ENCODE measurements at regions not wholly inside any gene's neighbourhood (a gene's known extent, or its start where the extent isn't known, plus 50 kb on each side); places are given as distances from the start of the nearest gene placed in this dataset.

DNA sequence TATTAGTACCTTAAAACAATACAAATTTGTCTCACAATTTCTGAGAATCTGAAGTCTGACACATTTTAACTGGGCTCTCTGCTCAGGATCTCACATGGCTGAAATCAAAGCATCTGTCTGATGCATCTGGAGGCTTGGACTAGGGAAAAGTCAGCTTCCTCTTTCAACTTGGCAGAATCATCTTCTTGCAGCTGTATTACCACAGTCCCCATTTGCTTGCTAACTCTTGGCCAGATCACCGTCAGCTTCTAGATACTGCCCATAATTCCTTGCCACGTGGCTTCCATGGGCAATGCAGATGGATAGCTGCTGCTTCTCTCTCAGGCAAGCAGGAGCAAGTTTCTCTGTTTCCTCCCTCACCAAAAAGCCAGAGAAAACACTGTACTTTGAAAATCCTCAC, 1106.4 kb upstream of the CITED2 start:
- intact Hi-C loops (cut with DNase I; ENCODE audit: low total_unique reads): no loop called here
- no peak for TF ChIP-seq POLR2A (IDR thresholded peaks at IDR 0.05)
- TF ChIP-seq, protein P1, sequence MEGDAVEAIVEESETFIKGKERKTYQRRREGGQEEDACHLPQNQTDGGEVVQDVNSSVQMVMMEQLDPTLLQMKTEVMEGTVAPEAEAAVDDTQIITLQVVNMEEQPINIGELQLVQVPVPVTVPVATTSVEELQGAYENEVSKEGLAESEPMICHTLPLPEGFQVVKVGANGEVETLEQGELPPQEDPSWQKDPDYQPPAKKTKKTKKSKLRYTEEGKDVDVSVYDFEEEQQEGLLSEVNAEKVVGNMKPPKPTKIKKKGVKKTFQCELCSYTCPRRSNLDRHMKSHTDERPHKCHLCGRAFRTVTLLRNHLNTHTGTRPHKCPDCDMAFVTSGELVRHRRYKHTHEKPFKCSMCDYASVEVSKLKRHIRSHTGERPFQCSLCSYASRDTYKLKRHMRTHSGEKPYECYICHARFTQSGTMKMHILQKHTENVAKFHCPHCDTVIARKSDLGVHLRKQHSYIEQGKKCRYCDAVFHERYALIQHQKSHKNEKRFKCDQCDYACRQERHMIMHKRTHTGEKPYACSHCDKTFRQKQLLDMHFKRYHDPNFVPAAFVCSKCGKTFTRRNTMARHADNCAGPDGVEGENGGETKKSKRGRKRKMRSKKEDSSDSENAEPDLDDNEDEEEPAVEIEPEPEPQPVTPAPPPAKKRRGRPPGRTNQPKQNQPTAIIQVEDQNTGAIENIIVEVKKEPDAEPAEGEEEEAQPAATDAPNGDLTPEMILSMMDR (IDR thresholded peaks at IDR 0.05): no peak
- no peaks in the 10 kb centered on the region for H3K27me3 ChIP-seq
- H3K36me3 ChIP-seq (ENCODE audit: low read depth, missing control alignments): no peaks in the 10 kb centered on the region
- 36 to 42% methylated on average over 2 of the region's 2 CpGs for WGBS, 2 donors
- no peak overlapping the region for H3K4me3 ChIP-seq
- H3K4me1 ChIP-seq: no peaks in the 10 kb centered on the region
- H3K27ac ChIP-seq: no peak overlapping the region
- no peaks in the 10 kb centered on the region for H3K9me3 ChIP-seq
- peak; percentile 17 for DNase-seq

DNA sequence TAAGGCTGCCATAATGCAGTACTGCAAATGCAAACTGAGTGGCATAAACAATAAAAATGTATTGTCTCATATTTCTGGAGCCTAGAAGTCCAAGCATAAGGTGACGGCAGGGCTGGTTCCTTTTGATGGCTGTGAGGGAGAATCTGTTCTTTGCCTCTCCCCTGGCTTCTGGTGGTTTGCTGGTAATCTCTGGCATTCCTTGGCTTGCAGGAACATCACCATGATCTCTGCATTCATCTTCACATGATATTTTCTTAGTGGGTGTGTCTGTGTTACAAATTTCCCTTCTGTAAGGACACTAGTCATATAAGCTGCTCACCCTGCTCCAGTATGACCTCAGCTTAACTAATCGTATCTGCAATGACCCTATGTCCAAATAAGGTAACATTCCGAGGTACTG, 1104.2 kb upstream of the CITED2 start:
- H3K4me1 ChIP-seq: no peaks in the 10 kb centered on the region
- TF ChIP-seq POLR2A (IDR thresholded peaks at IDR 0.05): no peak
- TF ChIP-seq, protein P1 (IDR thresholded peaks at IDR 0.05): no peak
- intact Hi-C loops (cut with DNase I; ENCODE audit: low total_unique reads): no loop called here
- H3K27ac ChIP-seq: no peak overlapping the region
- H3K27me3 ChIP-seq: no peaks in the 10 kb centered on the region
- H3K9me3 ChIP-seq: no peaks in the 10 kb centered on the region
- no peak overlapping the region for H3K4me3 ChIP-seq
- DNase-seq: no peak
- 92 to 95% methylated on average over 3 of the region's 3 CpGs for WGBS, 2 donors
- H3K36me3 ChIP-seq (ENCODE audit: low read depth, missing control alignments): no peaks in the 10 kb centered on the region

DNA sequence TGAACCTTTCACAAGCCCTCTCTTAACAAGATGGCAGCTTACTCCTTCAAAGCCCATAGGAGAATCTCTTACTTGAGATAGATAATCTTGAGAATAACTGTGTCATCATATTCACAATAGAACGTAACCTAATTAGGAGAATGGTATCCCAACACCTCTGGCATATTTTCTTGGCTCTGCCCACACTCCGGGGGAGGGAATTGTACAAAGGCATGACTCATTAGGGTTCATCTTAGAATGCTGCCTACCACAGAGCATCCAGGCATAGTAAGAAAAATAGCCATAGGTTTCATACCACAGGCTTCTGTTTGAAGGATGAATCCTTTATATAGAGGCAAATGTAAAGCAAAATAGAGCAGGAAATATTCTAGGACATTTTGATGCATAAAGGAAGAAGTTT, 1100.6 kb upstream of the CITED2 start:
- H3K4me1 ChIP-seq: no peaks in the 10 kb centered on the region
- no peaks in the 10 kb centered on the region for H3K9me3 ChIP-seq
- H3K27me3 ChIP-seq: no peaks in the 10 kb centered on the region
- H3K27ac ChIP-seq: no peak overlapping the region
- intact Hi-C loops (cut with DNase I; ENCODE audit: low total_unique reads): no loop called here
- H3K36me3 ChIP-seq (ENCODE audit: low read depth, missing control alignments): no peaks in the 10 kb centered on the region
- DNase-seq: no peak
- no peak overlapping the region for H3K4me3 ChIP-seq
- TF ChIP-seq POLR2A (IDR thresholded peaks at IDR 0.05): no peak
- TF ChIP-seq, protein P1 (IDR thresholded peaks at IDR 0.05): no peak
- WGBS, 2 donors: 86 to 88% methylated on average over 2 of the region's 2 CpGs

DNA sequence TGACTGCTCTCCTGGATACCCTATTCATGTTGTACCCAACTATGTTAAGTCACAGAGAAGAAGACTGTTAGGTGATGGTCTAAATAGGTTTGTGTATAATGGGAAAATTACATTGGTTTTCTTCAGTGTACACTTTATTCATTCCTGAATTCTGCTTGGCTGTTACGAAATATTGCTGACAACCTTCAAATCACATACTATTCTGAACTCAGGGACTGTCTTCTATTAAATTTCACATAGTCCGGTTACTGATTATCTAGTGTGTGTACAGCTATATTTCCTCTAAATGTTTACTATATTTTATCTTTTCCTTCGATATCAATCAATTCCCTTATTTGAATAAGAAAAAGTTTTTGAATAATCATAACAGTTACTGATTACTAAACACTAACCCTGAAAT, 1090.3 kb upstream of the CITED2 start:
- Histone ChIP-seq H3K27ac (no peak overlapping the region), H3K9me3 (no peaks in the 10 kb centered on the region), H3K4me3 (no peak overlapping the region), H3K36me3 (ENCODE audit: low read depth, missing control alignments) (no peaks in the 10 kb centered on the region), H3K27me3 (no peaks in the 10 kb centered on the region), H3K4me1 (no peaks in the 10 kb centered on the region)
- TF ChIP-seq, protein P1 (IDR thresholded peaks at IDR 0.05): no peak
- TF ChIP-seq POLR2A (IDR thresholded peaks at IDR 0.05): no peak
- intact Hi-C loops (cut with DNase I; ENCODE audit: low total_unique reads): no loop called here
- DNase-seq: no peak
- 93 to 96% methylated on average over 3 of the region's 3 CpGs for WGBS, 2 donors

DNA sequence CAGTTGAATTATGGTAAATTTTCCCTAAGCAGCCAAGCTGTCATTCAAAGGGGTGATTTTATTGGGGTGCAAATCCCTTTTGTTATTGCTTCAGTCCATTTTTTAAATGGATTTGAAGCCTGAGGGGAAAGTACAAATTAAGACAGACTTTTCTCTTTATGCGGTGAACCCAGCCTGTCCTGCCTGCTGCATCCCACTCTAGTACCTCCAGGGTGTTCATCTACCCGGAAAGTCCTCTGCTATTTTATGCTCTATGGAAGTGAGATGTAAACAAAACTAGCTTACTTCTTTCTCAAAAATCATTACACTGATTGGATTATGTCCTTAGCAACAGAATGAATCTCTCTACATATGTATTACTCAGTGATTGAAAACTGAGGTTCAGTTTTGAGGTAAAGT, 1088.9 kb upstream of the CITED2 start:
- WGBS, 2 donors: 76 to 88% methylated on average over 2 of the region's 2 CpGs
- H3K27ac ChIP-seq: peak overlapping the region in 1 of 2 donors; percentile 6
- H3K36me3 ChIP-seq (ENCODE audit: low read depth, missing control alignments): no peaks in the 10 kb centered on the region
- H3K9me3 ChIP-seq: no peaks in the 10 kb centered on the region
- intact Hi-C loops (cut with DNase I; ENCODE audit: low total_unique reads): no loop called here
- H3K4me1 ChIP-seq: no peaks in the 10 kb centered on the region
- TF ChIP-seq, protein P1 (IDR thresholded peaks at IDR 0.05): no peak
- TF ChIP-seq POLR2A (IDR thresholded peaks at IDR 0.05): no peak
- no peak overlapping the region for H3K4me3 ChIP-seq
- no peaks in the 10 kb centered on the region for H3K27me3 ChIP-seq
- no peak for DNase-seq
